ENCODE measurements at regions not wholly inside any gene's neighbourhood (a gene's known extent, or its start where the extent isn't known, plus 50 kb on each side); places are given as distances from the start of the nearest gene placed in this dataset.

DNA sequence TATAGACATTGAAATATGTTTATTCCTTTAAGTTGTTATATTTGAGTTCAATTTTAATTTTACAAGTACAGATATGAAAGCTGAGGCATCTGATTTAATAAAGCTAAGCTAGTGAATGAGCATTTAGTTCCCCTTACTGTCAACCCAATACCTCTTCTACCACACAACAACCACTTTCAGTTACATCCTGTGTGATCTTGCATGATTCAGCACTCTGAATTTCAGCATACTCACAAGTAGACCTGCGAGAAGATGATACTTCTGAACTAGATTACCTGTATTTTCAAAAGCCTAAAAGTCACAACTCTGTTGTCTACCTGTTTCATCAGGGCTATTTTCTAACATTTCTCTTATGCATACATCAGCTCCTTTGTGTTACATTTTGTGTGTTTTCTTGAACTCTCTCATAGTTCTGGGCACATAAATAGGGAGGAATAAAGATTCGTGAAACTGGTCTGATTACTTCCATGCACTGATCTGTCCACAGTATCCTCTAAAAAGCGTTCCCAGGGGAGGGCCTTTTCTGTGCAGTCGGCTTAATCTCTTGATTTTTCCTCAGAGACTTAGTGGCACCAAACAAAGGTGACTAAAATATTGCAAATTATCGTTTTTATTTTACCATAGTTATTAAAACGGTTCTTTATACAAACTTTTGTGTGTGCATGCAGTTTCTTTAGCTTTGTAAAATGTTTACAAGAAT, 2025.5 kb upstream of the NUDT12 start:
- DNase-seq (ENCODE audit: low spot score) = no peak

DNA sequence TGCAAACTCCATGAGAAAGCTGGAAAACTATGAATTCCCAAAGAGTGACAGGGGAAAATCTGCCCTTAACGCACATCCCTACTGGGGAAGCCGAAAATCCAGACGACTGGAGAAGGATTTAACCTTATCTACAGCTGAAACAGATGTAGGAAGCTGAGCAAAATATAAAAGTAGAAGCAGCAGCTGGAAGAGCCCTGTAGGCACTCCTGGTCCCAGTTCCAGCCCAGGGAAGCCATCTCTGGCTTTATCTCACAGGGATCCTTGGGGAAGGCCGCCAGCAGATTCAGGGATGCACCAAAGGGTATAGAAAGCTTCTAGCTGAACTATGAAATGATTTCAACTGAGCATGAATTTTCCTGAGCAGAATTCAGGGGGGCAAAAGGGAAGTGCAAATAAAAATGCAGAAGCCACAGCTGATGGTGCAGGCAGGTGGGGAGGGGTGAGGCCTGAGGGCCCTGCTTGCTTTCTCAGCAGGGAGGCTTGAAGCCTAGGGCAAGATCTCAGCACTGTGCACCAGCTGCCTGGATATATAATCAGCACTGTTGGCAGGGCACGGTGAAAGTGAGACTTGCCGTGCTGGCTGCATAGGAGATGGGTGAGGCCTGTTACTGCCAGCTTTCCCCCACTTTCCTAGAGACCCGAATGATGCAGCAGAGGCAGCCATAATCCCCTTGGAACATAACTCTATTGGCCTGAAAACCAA, 2019.5 kb upstream of the NUDT12 start:
- no peak for DNase-seq (ENCODE audit: low spot score)

DNA sequence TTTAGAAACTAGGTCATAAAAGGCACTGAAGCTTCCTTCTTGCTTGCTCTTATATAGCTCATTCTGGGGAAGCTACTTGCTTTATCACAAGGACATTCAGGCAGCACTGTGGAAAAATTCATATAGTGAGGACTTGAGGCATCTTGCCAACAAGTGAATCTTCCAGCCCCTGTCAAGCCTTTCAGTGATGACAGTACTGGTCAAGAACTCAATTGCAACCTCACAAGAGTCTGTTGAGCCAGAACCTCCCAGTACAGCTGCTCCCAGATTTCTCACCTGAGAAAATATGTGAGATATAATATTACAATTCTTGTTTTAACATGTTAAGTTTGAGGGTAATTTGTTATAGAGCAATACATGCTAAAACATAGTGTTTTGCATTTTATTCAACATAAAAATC, 2011.0 kb upstream of the NUDT12 start:
- DNase-seq (ENCODE audit: low spot score) = no peak

DNA sequence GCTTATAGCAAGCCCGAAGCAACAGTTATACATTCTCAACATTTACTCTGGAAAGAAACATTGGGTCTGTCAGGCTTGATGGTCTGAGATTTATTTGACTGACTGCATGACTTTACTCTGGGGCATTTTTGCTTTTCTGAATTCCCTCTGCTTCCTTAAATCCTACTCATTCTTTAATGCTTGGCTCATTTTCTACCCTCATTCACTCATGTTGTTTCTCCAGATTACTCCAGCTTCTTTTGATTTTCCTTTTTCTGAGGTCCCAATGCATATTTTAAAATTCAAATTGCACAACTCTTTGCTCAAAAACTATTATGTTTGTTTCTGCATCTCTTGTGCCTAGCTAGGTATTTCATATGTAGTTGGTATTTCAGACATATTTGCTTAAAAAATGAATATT, 2002.9 kb upstream of the NUDT12 start:
- DNase-seq (ENCODE audit: low spot score) = no peak

DNA sequence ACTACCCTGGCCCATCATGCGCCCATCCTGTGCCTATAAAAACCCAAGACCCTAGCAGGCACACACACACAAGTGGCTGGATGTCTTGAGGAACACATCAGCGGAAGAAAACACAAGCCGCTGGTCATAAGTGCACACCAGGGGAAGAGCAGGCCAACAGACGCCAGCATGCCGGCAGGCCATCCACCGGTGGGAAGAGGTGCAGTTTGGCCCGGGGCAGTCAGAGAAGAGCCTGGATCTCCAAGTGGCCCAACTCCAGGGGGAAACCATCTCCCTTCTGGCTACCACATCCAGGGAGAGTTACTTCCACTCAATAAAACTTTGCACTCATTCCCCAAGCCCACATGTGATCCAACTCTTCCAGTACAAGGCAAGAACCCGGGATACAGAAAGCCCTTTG, 2001.3 kb upstream of the NUDT12 start:
- DNase-seq (ENCODE audit: low spot score) = no peak

DNA sequence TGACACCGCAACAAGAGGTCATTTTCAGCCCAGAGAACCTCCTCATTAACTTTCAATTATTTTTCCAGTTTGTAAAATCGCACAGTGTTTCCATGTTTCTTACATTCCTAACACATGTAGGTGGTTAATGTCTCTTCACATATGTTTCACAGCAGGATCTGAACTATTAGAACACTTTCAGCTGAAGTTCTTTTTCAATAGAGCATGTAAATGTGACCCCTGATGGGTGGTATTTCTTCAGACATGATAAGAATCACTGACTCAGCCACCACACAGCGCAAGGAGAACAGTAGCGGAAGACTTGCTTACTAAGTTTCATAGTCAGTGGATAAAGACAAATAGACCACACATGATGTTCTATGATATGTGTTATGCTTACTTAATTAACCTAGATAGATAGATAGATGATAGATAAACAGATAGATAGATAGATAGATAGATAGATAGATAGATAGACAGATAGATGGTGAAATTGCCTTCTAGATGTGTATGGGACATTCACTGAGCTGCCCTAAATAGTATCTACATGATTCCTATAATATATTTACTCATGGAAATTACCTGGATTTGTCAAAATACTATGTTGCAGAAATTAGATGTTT, 1992.1 kb upstream of the NUDT12 start:
- DNase-seq (ENCODE audit: low spot score) = no peak

DNA sequence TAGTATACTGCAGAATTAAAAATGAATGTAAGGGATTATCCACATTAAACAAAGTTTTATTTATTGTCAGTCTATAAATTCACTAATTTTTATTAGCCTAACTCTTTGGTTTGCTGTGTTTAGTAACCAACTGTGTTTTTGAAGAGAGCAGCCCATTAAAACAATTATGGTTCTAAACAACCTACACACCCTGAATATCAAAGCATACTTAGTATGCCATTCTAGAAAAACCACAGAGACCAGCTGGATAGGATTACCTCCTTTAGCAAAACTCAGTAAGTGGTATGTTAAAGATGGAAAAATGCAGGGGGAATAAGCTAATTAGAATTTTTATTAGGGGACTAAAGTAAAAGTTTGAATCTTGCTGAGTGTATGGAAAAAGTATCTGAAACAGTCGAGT, 1981.7 kb upstream of the NUDT12 start:
- no peak for DNase-seq (ENCODE audit: low spot score)

DNA sequence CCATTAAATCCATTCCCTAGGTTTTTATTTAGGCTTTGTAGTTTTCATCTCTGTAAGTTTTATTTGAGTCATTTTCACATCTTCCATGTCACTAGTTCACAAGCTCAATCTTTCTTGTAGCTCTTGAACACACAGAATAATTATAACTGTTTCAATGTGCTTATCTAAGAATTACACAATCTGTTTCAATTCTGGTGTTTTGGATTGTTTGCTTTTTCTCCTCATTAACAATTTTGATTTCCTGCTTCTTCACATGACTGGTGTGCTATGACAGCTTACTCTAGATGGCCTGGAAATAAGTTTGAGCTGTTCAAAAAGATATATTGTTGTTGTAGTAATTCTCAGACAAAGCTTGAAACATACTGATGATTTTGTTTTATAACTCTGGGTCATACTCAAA, 1974.1 kb upstream of the NUDT12 start:
- DNase-seq (ENCODE audit: low spot score) = no peak

DNA sequence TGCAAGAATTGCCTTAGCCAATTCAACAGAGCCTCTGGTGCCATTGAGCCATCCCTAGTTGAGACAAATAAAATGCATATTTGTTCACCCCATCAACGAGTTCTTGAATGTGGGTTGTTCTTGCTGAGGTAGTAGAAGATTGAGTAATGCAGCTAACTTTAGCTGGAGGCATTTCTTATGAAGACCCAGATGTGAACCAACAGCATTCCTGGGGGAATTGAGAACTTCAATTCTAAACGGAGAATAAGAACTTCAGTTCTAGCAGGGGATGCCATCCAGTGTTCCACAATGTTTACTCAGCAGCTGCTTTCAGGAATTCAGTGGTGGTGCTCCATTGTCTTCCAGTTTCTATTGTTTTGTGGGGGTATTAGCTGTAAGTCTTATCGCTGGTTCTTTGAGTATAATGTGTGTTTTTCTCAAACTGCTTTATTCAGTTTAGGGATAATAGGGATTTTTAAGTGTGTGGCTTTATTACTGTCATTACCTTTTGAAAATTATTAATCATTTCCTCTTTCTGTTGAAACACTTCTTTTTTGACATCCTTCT, 1968.2 kb upstream of the NUDT12 start:
- DNase-seq (ENCODE audit: low spot score) = no peak

DNA sequence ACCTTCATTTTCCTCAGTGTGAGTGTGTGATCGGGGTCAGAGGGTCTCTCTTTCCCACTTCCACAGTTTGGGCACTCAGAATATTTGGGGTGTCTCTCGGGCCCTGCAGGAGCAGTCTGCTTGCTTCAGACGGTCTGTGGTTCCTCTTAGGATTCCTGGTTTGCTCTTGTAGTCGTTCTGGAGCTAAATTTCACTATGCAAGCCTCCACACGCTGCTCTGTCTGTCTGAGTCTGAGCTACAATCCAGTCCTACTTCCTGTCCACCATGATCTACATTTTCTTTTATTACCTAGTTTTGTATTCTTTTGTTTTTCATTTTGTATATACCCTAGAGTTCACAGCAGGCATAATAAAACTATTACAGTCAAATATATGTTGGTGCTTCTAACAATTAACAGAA, 1967.3 kb upstream of the NUDT12 start:
- DNase-seq (ENCODE audit: low spot score) = no peak

DNA sequence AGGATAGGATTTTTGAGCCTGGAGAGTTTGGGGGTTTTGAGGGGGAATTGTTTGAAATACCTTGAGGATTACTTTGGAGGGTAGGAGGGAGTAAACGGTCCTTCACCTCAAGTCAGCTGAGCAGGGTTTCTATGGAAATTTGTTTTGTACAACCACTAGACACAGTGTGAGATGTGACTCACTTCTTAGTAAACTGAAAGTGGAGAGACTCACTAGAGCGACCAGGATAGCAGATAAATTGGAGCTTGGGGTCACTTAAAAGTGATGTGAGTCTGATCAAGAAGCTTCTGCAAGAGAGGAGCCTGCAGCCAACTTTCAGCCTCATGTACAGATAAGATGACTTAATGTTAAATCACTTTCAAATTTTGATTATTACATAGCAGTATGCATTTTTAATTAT, 1945.9 kb upstream of the NUDT12 start:
- DNase-seq (ENCODE audit: low spot score) = no peak

DNA sequence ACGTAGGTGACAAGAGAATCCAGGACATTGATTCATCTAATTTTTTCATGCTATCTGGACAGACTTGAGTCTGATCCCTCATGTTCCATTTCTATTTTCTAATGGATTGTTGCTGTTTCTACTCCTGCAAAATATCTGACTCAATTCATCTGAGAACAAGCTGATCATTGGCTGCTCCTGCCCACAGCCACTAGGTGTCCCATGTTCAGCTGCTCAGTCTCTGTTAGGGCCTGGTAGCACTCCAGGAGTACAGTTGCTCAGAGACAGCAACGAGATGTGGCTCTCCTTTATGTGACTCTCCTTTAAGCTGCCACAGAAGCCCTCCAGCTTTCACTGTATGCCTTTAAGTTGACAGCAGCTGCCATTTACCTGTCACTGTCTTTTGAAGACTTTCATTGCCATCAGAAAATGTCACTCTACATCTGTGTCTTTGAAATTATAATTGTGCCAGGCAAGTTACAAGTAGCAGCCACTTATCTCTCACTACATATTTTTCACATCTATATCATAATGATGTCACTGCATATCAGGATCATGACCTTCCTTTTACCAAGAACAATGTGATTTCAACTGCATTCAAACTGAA, 1944.2 kb upstream of the NUDT12 start:
- no peak for DNase-seq (ENCODE audit: low spot score)

DNA sequence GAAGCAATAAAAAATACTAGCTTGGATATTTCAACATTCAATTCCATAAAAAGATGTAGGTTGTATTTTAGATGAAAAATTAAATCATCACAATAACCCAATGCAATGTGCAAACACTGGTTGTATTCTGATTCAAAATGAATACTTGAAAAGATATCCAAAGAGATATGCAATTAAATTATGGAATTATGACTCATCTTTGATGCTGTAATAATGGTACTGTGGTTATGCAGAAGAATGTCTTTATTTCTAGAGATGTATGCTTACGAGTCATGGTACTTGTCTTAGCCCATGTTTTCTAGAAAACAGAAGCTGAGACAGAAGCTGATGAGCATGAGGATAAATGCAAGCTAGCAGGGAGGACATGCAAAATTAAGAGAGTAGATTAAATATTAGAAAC, 1941.4 kb upstream of the NUDT12 start:
- DNase-seq (ENCODE audit: low spot score) = no peak

DNA sequence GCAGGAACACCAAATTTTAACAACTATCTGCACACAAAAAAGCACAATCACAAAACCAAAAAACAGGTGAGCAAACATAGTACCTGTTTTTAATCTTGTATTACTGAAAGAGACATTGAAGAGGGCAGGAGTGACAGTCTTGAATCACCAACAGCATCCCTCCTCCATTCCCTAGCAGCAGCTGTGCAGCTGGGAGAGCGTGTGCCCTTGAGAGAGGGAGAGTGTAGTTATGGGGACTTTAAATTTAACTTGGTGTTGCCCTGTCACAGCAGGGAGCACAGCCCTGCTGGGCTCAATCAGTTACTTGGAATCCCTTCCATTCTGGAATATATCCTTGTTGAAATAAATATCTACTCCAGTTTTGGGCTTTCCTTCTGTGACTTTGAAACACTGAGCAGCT, 1938.7 kb upstream of the NUDT12 start:
- no peak for DNase-seq (ENCODE audit: low spot score)

DNA sequence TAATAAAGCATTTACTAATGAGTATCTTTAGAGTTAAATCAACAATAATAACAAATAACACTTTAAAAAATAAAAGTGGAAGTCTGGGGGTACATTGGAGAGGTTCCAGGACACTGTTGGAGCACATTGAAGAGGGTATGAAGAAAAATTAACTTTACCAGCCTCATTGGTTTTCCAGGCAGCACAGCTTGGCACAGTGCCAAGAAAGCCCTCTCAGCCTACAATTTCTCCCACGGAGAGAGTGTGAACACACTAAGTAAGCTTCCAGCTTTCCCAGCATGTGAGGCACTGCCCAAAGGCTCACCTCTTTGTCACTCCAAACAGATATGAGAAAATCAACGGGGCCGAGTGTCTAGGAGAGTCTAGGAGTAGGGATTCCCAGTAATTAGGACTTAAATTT, 1912.8 kb upstream of the NUDT12 start:
- DNase-seq (ENCODE audit: low spot score) = no peak

DNA sequence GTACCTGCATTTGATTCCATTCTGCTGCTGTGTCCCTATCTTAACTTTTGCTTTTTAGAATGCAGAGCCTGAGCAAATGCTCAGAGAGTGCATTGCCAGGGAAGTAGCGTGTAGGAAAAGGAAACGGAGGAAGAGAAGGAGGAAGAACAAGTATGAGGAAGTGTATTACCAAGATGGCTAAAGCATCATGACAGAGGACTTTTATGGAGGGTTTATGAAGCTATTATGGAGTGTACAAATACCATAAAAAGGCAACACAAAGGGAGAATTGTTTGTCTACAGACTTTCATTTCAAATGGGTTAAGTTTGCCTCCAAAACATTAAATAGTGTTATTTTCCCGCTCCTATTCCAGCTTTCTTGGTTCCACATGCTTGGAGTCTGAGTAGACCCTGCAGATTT, 1899.8 kb upstream of the NUDT12 start:
- no peak for DNase-seq (ENCODE audit: low spot score)

DNA sequence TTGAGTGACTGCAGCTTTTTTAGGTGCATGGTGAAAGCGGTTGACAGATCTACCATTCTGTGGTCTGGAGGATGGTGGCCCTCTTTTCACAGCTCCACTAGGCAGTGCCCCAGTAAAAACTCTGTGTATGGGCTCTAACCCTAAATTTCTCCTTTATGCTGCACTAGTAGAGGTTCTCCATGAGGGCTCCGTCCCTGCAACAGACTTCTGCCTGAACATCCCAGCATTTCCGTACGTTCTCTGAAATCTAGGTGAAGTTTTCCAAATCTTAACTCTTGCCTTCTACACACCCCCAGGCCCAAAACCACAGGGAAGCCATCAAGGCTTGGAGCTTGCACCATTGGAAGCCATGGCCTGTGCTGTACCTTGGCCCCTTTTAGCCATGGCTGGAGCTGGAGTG, 1898.1 kb upstream of the NUDT12 start:
- no peak for DNase-seq (ENCODE audit: low spot score)

DNA sequence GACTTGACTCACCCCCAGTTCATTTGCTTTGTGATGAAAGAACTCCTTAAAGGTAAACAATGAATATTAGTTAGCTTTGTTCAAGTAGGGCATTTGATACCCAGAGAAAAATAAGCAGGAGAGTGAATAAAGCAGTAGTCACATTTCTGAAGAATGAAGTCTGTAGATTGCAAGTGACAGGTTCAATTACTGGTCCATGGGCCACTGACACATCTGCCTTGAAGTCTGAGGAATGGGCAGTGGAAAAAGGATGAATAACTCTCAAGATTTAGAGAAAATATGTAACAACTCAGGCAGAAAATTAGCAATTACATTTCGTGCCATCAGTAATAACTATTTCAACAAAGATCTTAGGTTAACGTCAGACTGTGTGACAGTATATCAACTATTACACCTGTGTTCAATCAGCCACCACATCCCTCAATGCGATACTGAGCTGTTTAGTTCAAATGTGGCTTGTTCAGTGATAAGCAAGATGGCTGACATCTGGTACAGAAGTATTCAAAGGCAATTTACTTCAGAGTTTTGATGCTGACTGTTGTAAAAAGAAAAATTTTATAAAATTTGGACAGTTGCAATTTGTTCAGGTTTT, 1890.7 kb upstream of the NUDT12 start:
- DNase-seq (ENCODE audit: low spot score) = no peak

DNA sequence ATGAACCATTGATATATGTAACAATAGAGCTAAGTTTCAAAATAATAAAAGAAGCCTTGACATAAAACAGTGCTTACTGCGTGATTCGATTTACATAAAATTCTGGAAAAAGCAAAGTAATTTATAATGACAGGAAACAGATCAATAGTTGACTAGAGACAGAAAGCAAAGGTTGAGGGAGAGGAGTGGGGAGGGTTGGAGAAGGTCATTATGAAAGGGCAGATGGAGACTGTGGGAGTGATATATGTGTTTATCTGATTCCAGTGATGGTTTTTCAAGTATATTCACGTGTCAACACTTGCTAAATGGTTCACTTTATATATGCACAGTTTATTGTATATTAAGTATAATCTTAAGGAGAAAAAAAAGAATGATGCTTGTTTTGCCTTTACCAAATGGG, 1885.7 kb upstream of the NUDT12 start:
- no peak for DNase-seq (ENCODE audit: low spot score)

DNA sequence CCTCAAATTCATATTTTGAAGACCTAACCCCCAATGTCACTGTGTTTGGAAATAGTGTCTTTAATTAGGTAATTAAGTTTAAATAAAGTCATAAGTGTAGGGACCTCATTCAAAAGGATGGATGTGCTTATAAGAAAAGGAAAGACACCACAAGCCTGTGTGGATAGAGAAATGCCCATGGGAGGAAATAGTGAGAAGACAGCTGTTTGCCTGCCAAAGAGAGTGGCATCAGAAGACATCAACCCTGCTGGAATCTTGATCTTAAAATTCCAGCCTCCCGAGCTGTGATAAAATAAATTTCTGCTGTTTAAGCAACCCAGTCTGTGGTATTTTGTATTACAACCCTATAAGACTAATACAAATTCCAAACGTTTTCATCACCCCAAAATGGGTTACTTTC, 1867.9 kb upstream of the NUDT12 start:
- DNase-seq (ENCODE audit: low spot score) = no peak

DNA sequence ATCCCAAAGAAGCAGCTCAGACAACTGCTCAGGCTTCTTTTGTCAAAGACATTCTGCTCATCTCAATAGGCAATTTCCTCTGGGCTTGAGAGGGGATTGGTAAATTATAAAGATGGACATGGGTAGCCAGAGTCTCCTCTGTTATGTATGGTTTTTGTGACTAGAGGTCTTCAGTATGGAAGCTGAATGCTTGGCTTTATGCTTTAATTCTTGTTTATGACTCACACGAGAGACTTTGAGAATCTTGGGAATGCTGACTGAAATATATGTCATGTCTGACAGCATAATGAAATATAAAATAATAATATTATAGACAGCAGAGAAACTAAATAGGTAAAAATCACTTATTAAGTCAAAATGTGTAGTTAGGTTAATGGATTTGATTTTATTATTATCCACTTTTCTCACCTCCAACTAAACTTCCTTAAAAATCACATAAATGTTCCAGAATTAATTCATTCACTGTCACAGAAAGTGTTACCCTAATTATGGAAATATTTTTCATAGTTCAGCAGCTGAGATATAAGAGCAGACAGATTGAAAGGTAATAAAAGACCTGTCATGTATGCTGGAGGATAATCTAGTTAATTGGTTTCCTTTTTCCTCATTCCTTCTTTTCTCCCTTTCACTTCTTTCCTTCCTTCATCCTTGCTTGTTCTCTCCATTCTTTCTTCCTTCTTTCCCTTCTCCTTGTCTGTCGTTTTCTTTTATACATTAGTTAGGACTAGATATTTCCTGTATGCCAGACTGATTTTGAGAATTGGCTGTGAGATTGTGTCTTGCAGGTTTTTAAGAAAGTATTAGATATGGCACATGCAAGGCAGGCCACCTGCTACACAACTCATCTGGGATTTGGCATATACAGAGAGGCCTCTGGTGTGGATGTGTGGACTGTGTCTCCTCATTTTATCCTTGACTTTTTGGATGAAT, 1866.1 kb upstream of the NUDT12 start:
- no peak for DNase-seq (ENCODE audit: low spot score)
